AG04449 (cell line): ENCODE measurements at regions not wholly inside any gene's neighbourhood (a gene's known extent, or its start where the extent isn't known, plus 50 kb on each side); places are given as distances from the start of the nearest gene placed in this dataset.

ENCODE experiments used
- CTCF ChIA-PET: fragments of 350-600 bp; formaldehyde crosslinking; extraction: SDS; loops from one replicate; lab custom pipeline; 2021; ENCODE audit warnings: antibody characterized with exemption; lab: Yijun Ruan, JAX
- POLR2A ChIA-PET: fragments of 400-600, 350-600 bp; formaldehyde crosslinking; extraction: SDS; loops from one replicate; lab custom pipeline; 2020; ENCODE audit warnings: antibody characterized with exemption, inconsistent platforms; lab: Yijun Ruan, JAX
- DNase-seq: peaks from one replicate; pipeline ENCODE4 v3.0.0-alpha.2; 2010; ENCODE audit warnings: low read depth, low spot score
- H3K4me3 ChIP-seq: 2 replicates; pipeline ENCODE4 v1.5.1; 2011; ENCODE audit warnings: low read depth, mild to moderate bottlenecking, control low read depth, low read length
- TF ChIP-seq, protein P1 (sequence below): IDR thresholded peaks from one replicate; pipeline ENCODE4 v1.5.1; 2011; ENCODE audit warnings: mild to moderate bottlenecking, moderate library complexity, low read length, control low read depth, inconsistent platforms; ENCODE audit not compliant: insufficient read depth; ENCODE audit errors: missing control alignments

DNA sequence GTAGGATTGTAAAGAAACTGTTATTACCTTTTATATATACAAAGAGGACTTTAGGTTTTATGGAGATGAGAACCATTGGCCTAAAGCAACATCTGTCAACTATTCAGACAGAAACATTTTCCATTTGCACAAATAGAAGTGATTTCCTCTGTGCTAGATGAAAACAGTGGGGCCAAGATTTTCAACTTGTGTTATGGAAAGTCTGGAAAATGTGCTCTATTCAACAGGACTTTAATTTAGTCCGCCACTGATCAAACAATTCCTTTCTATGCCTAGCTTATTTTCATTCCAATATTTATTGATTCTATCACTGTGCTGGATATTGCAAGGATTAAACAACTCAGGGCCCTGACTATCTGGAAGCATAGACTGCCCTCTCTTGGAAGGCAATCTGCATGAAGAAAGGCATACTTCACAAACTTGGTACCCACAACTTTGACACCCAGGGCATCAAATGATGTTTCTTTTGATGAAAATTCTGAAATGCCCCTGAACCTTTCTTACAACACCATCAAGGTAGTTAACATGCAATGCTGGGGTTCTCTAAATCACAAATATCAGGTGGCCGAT, 126.6 kb upstream of the HMHB1 start:
- POLR2A ChIA-PET, result no interaction called here
- CTCF ChIA-PET, result interaction anchor here (0.6 to 1.6 kb wide), 11 partner anchors 10 to 764 kb away, joined by 3 to 10 read pairs (median 3); no protein-coding TSS in a partner anchor
- DNase-seq, result no peak
- no peak overlapping the region for H3K4me3 ChIP-seq
- TF ChIP-seq, protein P1, sequence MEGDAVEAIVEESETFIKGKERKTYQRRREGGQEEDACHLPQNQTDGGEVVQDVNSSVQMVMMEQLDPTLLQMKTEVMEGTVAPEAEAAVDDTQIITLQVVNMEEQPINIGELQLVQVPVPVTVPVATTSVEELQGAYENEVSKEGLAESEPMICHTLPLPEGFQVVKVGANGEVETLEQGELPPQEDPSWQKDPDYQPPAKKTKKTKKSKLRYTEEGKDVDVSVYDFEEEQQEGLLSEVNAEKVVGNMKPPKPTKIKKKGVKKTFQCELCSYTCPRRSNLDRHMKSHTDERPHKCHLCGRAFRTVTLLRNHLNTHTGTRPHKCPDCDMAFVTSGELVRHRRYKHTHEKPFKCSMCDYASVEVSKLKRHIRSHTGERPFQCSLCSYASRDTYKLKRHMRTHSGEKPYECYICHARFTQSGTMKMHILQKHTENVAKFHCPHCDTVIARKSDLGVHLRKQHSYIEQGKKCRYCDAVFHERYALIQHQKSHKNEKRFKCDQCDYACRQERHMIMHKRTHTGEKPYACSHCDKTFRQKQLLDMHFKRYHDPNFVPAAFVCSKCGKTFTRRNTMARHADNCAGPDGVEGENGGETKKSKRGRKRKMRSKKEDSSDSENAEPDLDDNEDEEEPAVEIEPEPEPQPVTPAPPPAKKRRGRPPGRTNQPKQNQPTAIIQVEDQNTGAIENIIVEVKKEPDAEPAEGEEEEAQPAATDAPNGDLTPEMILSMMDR, result peak; percentile 25

DNA sequence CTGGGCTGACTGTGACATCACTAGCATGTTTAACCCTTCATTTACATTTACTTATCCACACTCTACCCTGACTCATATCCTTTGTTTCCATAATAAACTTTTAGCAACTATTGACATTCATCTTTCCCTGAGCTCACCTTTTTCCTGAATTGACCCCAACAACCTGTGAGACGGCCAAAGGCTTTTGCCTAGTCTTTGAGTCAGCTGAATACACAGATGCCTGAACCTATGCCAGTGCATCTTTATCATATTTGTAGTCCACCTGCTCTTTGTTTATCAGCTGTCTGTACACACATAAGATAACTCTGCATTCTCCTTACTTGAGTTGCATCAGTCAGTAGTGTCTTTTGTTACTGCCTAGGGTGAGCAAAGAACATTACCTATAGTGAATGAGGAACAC, 128.5 kb upstream of the HMHB1 start:
- TF ChIP-seq, protein P1, result no peak
- CTCF ChIA-PET, result interaction anchor here (1.8 kb wide), 1 partner anchor 285 kb away, joined by 5 read pairs; no protein-coding TSS in a partner anchor
- POLR2A ChIA-PET, result no interaction called here
- H3K4me3 ChIP-seq, result no peak overlapping the region
- no peak for DNase-seq

DNA sequence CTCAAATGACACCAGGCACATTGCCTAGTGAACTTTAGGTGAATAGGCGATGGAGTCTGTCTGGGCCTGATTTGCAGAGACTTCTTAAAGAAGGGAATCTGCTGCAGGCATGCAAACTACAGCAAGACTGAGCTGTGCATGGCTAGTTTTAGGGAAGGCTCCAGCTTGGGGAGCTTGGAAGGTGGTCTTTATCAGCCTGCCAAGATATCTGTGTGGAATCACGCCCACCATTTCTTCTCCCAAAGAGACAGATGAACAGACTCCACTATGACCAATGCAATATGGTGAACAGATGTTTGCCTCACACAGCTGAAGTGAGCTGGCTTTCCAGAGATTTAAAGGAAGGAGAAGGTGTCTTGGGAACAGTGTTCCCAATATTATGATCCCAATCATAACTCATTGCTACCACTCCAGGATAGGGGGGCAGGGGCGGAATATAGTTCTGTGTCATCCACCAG, 129.0 kb upstream of the HMHB1 start:
- TF ChIP-seq, protein P1, result no peak
- no peak overlapping the region for H3K4me3 ChIP-seq
- no peak for DNase-seq
- ChIA-PET POLR2A (no interaction called here), CTCF (interaction anchor here (1.8 to 2.5 kb wide), 2 partner anchors 279 to 285 kb away, joined by 5 to 9 read pairs; partner anchors contain the start of gene NR3C1)

DNA sequence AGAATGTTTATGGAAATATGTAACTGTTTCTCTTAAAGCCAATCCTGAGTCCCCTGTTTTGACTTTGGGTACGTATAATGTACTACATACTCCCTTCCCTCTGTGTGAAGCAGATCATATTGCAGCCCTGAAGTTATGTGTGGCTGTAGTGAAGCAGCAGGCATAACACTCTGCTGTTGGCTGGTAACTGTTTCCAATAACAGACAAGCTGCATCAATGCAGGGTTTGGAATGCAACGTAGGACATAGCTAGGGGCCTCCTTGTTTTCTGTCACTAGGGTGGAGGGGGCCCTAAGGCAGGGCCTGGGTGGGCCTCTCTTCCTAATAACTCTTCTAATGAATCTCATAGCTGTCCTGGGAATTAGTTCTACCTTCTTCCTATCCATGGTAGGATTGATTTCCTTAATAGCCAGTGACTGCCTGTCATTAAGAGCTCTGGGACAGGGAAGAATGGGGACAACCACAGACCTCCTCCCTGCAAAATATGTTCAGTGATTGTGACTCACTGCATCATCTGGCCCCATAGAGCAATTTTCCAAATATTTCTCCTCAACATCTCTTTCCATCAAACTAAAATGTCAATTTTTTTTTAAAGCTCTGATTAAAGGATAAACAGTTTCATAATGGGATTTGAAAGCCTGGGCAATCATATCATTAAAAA, 129.6 kb upstream of the HMHB1 start:
- TF ChIP-seq, protein P1, result no peak
- ChIA-PET POLR2A (no interaction called here), CTCF (interaction anchor here (1.2 to 2.5 kb wide), 3 partner anchors 17 to 286 kb away, joined by 4 to 9 read pairs (median 5); partner anchors contain the start of gene NR3C1)
- H3K4me3 ChIP-seq, result no peak overlapping the region
- peak; percentile 21 for DNase-seq

DNA sequence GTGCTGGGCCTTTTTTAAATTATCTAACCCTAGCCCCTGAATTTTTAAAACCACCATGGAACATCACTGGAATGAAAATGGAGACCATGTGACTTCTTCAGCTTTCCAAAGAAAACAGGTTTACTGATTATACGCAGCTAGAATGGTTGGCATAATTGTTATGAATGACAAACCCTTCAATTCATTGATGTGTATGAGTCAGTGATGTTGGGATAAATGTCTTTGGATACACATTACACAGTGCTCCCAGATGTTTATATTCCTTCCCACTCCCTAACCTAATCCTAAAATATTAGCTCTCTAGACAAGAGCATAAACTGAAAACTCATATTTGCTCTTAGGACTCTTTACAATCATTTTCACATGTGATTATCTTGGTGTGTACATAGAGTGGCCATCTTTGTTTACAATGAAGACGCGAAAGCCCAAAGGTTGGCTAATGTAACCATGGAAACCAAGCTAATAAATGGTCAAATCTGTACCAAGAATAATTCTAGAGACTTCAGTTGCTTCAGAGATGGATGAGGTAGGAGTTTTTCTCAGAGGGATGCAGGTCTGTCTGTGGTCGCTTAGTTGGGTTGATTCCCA, 131.2 kb upstream of the HMHB1 start:
- ChIA-PET CTCF (interaction anchor here (1.2 to 2.5 kb wide), 2 partner anchors 10 to 277 kb away, joined by 3 to 9 read pairs; partner anchors contain the start of gene NR3C1), POLR2A (no interaction called here)
- no peak overlapping the region for H3K4me3 ChIP-seq
- TF ChIP-seq, protein P1, result no peak
- no peak for DNase-seq

DNA sequence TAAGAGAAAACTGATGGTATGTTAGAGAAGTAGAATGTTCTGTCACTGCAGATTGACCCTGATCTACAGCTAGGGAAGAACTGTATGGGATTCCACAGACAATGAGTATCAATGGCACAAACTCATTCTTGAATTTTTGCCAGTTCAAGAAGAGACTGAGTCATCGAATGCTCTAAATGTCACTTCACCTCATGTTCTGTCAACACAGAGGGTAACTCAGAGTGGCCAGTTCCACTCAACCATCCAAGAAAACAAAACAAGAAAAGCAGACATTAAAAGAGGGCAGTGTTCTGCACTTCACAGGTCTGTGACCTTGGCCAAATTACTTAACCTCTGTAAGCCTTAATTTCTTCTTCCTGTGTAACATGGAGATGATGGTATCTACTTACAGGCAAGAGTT, 132.2 kb upstream of the HMHB1 start:
- POLR2A ChIA-PET, result no interaction called here
- TF ChIP-seq, protein P1, result no peak
- no peak overlapping the region for H3K4me3 ChIP-seq
- no peak for DNase-seq
- CTCF ChIA-PET, result interaction anchor here (1.0 kb wide), 1 partner anchor 8 kb away, joined by 3 read pairs; no protein-coding TSS in a partner anchor
